Stimulated activated CD4-positive, alpha-beta T cell treated with anti-CD3 and anti-CD28 coated beads, Interleukin-15, amount 100 ng/mL, for 48 hours (primary cell): ENCODE measurements at regions not wholly inside any gene's neighbourhood (a gene's known extent, or its start where the extent isn't known, plus 50 kb on each side); places are given as distances from the start of the nearest gene placed in this dataset.
A peak's percentile ranks its signal among the peaks of the same experiment; 100 is the strongest.

ENCODE experiments used
- DNase-seq, 2 donors: peaks; one replicate each; pipeline ENCODE4 v3.0.0-alpha.2; 2020; ENCODE audit warnings: low read depth in 2 of 2

GRCh38 chr1:226816576-226816975 is 53.8 kb upstream of the PSEN2 start:
- DNase-seq = no peak

- DNase-seq = no peak
Observed at GRCh38 chr1:226814751-226815537, 55.5 kb upstream of the PSEN2 start.

- DNase-seq = no peak
Observed at GRCh38 chr1:226813671-226814591, 56.5 kb upstream of the PSEN2 start.

- DNase-seq = no peak
Observed at GRCh38 chr1:226810681-226811080, 59.7 kb upstream of the PSEN2 start.

GRCh38 chr1:226809785-226810571 is 60.4 kb upstream of the PSEN2 start:
- no peak for DNase-seq

- DNase-seq = no peak
Observed at GRCh38 chr1:226808501-226808900, 61.9 kb upstream of the PSEN2 start.

GRCh38 chr1:226806988-226807387 is 63.4 kb upstream of the PSEN2 start:
- no peak for DNase-seq

- no peak for DNase-seq
Observed at GRCh38 chr1:226804907-226805759, 65.3 kb upstream of the PSEN2 start.

- DNase-seq = no peak
Observed at GRCh38 chr1:226800763-226801380, 61.8 kb upstream of the ITPKB start.

- no peak for DNase-seq
Observed at GRCh38 chr1:226799634-226800281, 60.7 kb upstream of the ITPKB start.

GRCh38 chr1:226798427-226799411 is 59.6 kb upstream of the ITPKB start:
- DNase-seq = peak; percentile 58

GRCh38 chr1:226797151-226797550 is 58.1 kb upstream of the ITPKB start:
- no peak for DNase-seq

GRCh38 chr1:226793620-226794276 is 54.7 kb upstream of the ITPKB start:
- no peak for DNase-seq

- DNase-seq = no peak
Observed at GRCh38 chr1:226792368-226792767, 53.3 kb upstream of the ITPKB start.

GRCh38 chr1:226790545-226791181 is 51.6 kb upstream of the ITPKB start:
- DNase-seq = no peak

GRCh38 chr1:226788965-226789364 is 49.9 kb upstream of the ITPKB start:
- DNase-seq = no peak
